A673 (cell line): ENCODE measurements at regions not wholly inside any gene's neighbourhood (a gene's known extent, or its start where the extent isn't known, plus 50 kb on each side); places are given as distances from the start of the nearest gene placed in this dataset.
"Not testable (repeated sequence)": the region's sequence is repeated elsewhere in the genome, so short reads cannot be mapped to it uniquely, and the experiment has no call there.

Experiments used
- BruUV-seq: library from RNA; stranded (reverse); fragments of 400-500 nt; replicated peaks from 2 replicates; lab custom pipeline; 2021; lab: Mats Ljungman, UMichigan
- CTCF ChIA-PET: fragments of 300-600 bp; sonication (Branson Sonifier 250); formaldehyde crosslinking; loops from one replicate; lab custom pipeline; 2022; ENCODE audit warnings: antibody characterized with exemption; lab: Charles Lee
- POLR2A ChIA-PET: fragments of 300-600 bp; sonication (Branson Sonifier 250); formaldehyde crosslinking; loops from one replicate; lab custom pipeline; 2022; ENCODE audit warnings: antibody characterized with exemption; ENCODE audit not compliant: low non-redundant PET; lab: Charles Lee
- DNase-seq: peaks from one replicate; pipeline ENCODE4 v3.0.0-alpha.2; 2015; ENCODE audit warnings: low spot score
- H3K27ac ChIP-seq: fragments of 200-600 bp; sonication (generic); 2 replicates; pipeline ENCODE4 v1.5.1; 2016; ENCODE audit warnings: mixed run types, low read depth, mild to moderate bottlenecking, mixed read lengths, antibody characterized with exemption, low read length; ENCODE audit not compliant: poor library complexity, severe bottlenecking
- H3K27me3 ChIP-seq: fragments of 200-600 bp; sonication (generic); replicated peaks from 2 replicates; pipeline ENCODE4 v1.6.1; 2017; ENCODE audit warnings: mixed run types, low read depth, mild to moderate bottlenecking, mixed read lengths, antibody characterized with exemption, low read length; ENCODE audit not compliant: insufficient read depth, poor library complexity
- H3K36me3 ChIP-seq: fragments of 200-600 bp; sonication (generic); 2 replicates; pipeline ENCODE4 v1.6.1; 2016; ENCODE audit warnings: mixed run types, mild to moderate bottlenecking, mixed read lengths, antibody characterized with exemption, low read length; ENCODE audit not compliant: insufficient read depth, poor library complexity, severe bottlenecking
- H3K4me1 ChIP-seq: fragments of 200-600 bp; sonication (generic); 2 replicates; pipeline ENCODE4 v1.6.1; 2017; ENCODE audit warnings: mixed run types, mild to moderate bottlenecking, mixed read lengths, antibody characterized with exemption, low read length; ENCODE audit not compliant: insufficient read depth, poor library complexity, severe bottlenecking
- H3K4me3 ChIP-seq: fragments of 200-600 bp; sonication (generic); 2 replicates; pipeline ENCODE4 v1.5.1; 2016; ENCODE audit warnings: low read depth, mixed run types, mild to moderate bottlenecking, mixed read lengths, low read length; ENCODE audit not compliant: poor library complexity, severe bottlenecking
- H3K9me3 ChIP-seq: fragments of 200-600 bp; sonication (generic); 2 replicates; pipeline ENCODE4 v1.6.1; 2016; ENCODE audit warnings: mixed run types, low read depth, mild to moderate bottlenecking, mixed read lengths, antibody characterized with exemption, low read length; ENCODE audit not compliant: poor library complexity, severe bottlenecking
- EZH2 ChIP-seq: fragments of 200-600 bp; sonication (generic); IDR thresholded peaks from 2 replicates; pipeline ENCODE4 v1.6.1; 2017; ENCODE audit warnings: borderline replicate concordance, low read depth, mild to moderate bottlenecking, mixed read lengths, antibody characterized with exemption, low read length; ENCODE audit not compliant: poor library complexity, severe bottlenecking
- intact Hi-C: fragments of 100-400 bp; cut with micrococcal nuclease; formaldehyde crosslinking; loops from one replicate; pipeline ENCODE4 v1.10.0; 2022; ENCODE audit not compliant: unreplicated experiment
- TF ChIP-seq, protein P1 (sequence below): fragments of 300-800, 200-600 bp; sonication (generic); conservative IDR thresholded peaks from 2 replicates; pipeline ENCODE4 v1.5.1; 2017; ENCODE audit warnings: low read depth, mild to moderate bottlenecking, antibody characterized with exemption, low read length, moderate library complexity, mixed read lengths

DNA sequence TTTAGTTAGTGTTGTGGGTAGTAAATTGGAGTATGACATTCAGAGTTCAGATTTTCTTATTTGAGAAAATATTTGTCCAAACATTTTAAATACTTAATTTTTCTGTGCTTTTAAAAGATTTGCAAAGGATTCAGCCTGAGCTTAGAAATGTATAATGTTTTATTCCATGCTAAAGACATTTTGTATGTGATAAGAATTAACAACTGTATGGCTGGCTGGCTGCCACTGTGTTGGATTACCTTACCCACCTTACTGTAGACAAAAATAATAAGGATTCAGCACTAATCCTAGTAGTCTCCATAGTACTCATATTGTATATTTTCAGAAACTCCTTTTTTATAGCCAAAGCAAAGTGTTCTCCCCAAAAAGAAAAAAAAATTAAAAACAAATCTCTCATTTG is 74.8 kb downstream of the TANC2 start:
- Histone ChIP-seq H3K27ac (no peak overlapping the region), H3K4me1 (no peaks in the 10 kb centered on the region), H3K9me3 (no peaks in the 10 kb centered on the region), H3K27me3 (no peaks in the 10 kb centered on the region), H3K36me3 (no peaks in the 10 kb centered on the region), H3K4me3 (no peak overlapping the region)
- no TSS peak for BruUV-seq
- intact Hi-C loops: no loop called here
- ChIA-PET POLR2A (no interaction called here), CTCF (no interaction called here)
- TF ChIP-seq EZH2: no peak
- TF ChIP-seq, protein P1, sequence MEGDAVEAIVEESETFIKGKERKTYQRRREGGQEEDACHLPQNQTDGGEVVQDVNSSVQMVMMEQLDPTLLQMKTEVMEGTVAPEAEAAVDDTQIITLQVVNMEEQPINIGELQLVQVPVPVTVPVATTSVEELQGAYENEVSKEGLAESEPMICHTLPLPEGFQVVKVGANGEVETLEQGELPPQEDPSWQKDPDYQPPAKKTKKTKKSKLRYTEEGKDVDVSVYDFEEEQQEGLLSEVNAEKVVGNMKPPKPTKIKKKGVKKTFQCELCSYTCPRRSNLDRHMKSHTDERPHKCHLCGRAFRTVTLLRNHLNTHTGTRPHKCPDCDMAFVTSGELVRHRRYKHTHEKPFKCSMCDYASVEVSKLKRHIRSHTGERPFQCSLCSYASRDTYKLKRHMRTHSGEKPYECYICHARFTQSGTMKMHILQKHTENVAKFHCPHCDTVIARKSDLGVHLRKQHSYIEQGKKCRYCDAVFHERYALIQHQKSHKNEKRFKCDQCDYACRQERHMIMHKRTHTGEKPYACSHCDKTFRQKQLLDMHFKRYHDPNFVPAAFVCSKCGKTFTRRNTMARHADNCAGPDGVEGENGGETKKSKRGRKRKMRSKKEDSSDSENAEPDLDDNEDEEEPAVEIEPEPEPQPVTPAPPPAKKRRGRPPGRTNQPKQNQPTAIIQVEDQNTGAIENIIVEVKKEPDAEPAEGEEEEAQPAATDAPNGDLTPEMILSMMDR: no peak
- no peak for DNase-seq

DNA sequence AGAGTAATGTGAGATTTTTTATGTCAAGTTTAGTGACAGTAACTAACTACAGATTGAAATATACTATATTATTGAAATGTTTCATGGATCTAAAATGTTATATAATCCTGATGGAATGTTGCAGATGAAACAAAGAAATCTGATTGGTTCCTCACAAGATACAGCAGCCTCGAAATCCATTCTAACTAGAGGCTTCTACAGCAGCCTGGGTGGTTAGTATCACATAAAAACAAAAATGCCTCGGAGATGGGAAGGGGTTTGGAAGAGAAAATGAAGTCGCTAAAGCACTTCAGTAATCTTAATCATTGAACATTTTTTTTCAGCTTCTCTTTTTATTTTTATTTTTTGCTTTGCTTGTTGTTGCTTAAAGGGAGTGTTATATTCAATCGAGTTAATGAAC is 75.2 kb downstream of the TANC2 start:
- no peak for DNase-seq
- H3K36me3 ChIP-seq: no peaks in the 10 kb centered on the region
- CTCF ChIA-PET: no interaction called here
- intact Hi-C loops: no loop called here
- no peak overlapping the region for H3K4me3 ChIP-seq
- no peak overlapping the region for H3K27ac ChIP-seq
- POLR2A ChIA-PET: no interaction called here
- no peak for TF ChIP-seq EZH2
- no peaks in the 10 kb centered on the region for H3K9me3 ChIP-seq
- no peaks in the 10 kb centered on the region for H3K27me3 ChIP-seq
- no peaks in the 10 kb centered on the region for H3K4me1 ChIP-seq
- BruUV-seq: no TSS peak

DNA sequence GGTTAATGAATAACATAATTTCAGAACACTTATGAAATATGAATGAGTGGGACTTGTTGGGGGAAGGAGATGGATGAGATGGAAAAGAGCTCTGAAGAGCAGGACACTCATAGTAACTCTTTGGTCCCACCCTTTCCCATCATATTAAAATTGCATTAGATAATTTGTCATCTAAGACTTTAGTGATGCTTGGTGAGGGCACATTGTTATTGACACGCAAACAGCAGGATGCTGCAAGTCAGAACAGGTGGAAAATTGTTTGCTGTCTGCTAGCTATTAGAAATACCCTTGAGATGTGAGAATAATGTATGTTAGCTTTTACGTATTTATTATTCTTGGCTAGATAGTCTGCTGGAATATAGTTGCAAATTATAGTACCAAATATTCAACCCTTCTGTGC is 75.7 kb downstream of the TANC2 start:
- Histone ChIP-seq H3K9me3 (no peaks in the 10 kb centered on the region), H3K4me1 (no peaks in the 10 kb centered on the region), H3K27me3 (no peaks in the 10 kb centered on the region), H3K27ac (no peak overlapping the region), H3K4me3 (no peak overlapping the region), H3K36me3 (no peaks in the 10 kb centered on the region)
- CTCF ChIA-PET: no interaction called here
- intact Hi-C loops: no loop called here
- no peak for DNase-seq
- POLR2A ChIA-PET: no interaction called here
- TF ChIP-seq EZH2: no peak
- TF ChIP-seq, protein P1: no peak
- no TSS peak for BruUV-seq

DNA sequence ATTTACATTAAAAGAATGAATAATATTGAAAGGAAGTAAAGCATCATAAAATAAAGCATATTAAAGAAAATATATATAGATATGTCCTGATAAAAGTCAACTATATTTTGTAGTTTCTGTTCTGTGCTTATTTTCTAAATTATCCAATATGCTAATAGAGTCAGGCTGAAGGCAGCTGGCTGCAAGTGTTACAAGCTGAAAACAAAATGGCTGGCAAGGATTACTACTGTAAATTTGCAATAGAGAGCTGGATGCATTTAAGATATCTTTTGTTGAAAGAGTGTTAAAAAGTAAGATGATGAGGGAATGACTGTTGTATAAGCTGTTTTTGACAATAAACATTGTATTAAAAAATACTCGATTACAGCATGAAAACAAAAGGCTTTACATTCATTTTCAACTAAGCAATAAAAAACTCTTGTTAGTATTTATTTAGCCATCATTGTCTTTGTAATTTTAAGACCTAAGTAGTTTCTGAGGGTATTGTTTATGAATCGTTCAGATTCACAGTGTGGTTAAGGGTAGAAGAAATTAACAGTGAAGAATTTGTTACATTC is 76.3 kb downstream of the TANC2 start:
- ChIA-PET CTCF (no interaction called here), POLR2A (no interaction called here)
- no TSS peak for BruUV-seq
- intact Hi-C loops: no loop called here
- TF ChIP-seq EZH2: no peak
- TF ChIP-seq, protein P1: no peak
- Histone ChIP-seq H3K4me1 (no peaks in the 10 kb centered on the region), H3K27ac (no peak overlapping the region), H3K36me3 (no peaks in the 10 kb centered on the region), H3K27me3 (no peaks in the 10 kb centered on the region), H3K4me3 (no peak overlapping the region), H3K9me3 (no peaks in the 10 kb centered on the region)
- no peak for DNase-seq

DNA sequence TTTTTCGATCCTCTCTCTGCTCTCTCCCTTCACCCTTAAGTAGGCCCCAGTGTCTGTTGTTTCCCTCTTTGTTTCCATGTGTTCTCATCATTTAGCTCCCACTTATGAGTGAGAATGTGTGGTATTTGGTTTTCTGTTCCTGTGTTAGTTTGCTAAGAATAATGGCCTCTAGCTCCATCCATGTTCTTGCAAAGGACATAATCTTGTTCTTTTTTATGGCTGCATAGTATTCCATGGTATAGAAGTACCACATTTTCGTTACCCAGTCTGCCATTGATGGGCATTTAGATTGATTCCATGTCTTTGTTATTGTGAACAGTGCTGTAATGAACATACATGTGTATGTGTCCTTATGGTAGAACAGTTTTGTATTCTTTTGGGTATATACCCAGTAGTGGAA is 91.5 kb downstream of the TANC2 start:
- POLR2A ChIA-PET, intact Hi-C loops, H3K27ac ChIP-seq, BruUV-seq, DNase-seq, H3K4me3 ChIP-seq, H3K4me1 ChIP-seq, H3K36me3 ChIP-seq, CTCF ChIA-PET, H3K9me3 ChIP-seq, H3K27me3 ChIP-seq: not testable (repeated sequence)
